Astrocyte of the spinal cord (primary cell): ENCODE measurements at regions not wholly inside any gene's neighbourhood (a gene's known extent, or its start where the extent isn't known, plus 50 kb on each side); places are given as distances from the start of the nearest gene placed in this dataset.

Experiments
- DNase-seq: peaks from one replicate; pipeline ENCODE4 v3.0.0; 2011; ENCODE audit warnings: low read depth, low spot score
- H3K4me3 ChIP-seq: 2 replicates; pipeline ENCODE4 v1.5.1; 2011; ENCODE audit warnings: low read depth, mild to moderate bottlenecking, low read length, moderate library complexity
- CTCF ChIP-seq: IDR thresholded peaks from 2 replicates; pipeline ENCODE4 v1.5.1; 2012; ENCODE audit warnings: low read depth, mild to moderate bottlenecking, low read length, inconsistent platforms
- in situ Hi-C: cut with HindIII; loops from 2 replicates; pipeline ENCODE4 v1.10.0; 2017; ENCODE audit warnings: low sequenced_read_pairs

- in situ Hi-C loops = no loop called here
- peak overlapping the region; percentile 33 for H3K4me3 ChIP-seq
Observed at GRCh38 chr3:535566-536416, 339.2 kb downstream of the CHL1 start.

GRCh38 chr3:536417-536813 is 339.9 kb downstream of the CHL1 start:
- in situ Hi-C loops = no loop called here
- no peak for TF ChIP-seq CTCF
- peak overlapping the region; percentile 33 for H3K4me3 ChIP-seq
- no peak for DNase-seq

More at GRCh38 chr3:535566-536416, 339.2 kb downstream of the CHL1 start:
- DNase-seq = peak; percentile 14
- TF ChIP-seq CTCF = peak; percentile 19

- no peak for TF ChIP-seq CTCF
- no peak for DNase-seq
- H3K4me3 ChIP-seq = no peak overlapping the region
- in situ Hi-C loops = no loop called here
Observed at GRCh38 chr3:541062-541801, 344.7 kb downstream of the CHL1 start.

- in situ Hi-C loops = no loop called here
Observed at GRCh38 chr3:542021-542420, 345.5 kb downstream of the CHL1 start.

GRCh38 chr3:549636-550035 is 353.1 kb downstream of the CHL1 start:
- in situ Hi-C loops = no loop called here
- DNase-seq = no peak
- H3K4me3 ChIP-seq = no peak overlapping the region
- TF ChIP-seq CTCF = no peak

More at GRCh38 chr3:542021-542420, 345.5 kb downstream of the CHL1 start:
- no peak overlapping the region for H3K4me3 ChIP-seq
- no peak for TF ChIP-seq CTCF
- DNase-seq = no peak

- no peak for DNase-seq
- no peak overlapping the region for H3K4me3 ChIP-seq
- in situ Hi-C loops = no loop called here
- no peak for TF ChIP-seq CTCF
Observed at GRCh38 chr3:550471-550870, 353.9 kb downstream of the CHL1 start.
